HG03439 (cell line): ENCODE measurements at regions not wholly inside any gene's neighbourhood (a gene's known extent, or its start where the extent isn't known, plus 50 kb on each side); places are given as distances from the start of the nearest gene placed in this dataset.
"Not testable (repeated sequence)": the region's sequence is repeated elsewhere in the genome, so short reads cannot be mapped to it uniquely, and the experiment has no call there.

Experiments
- ATAC-seq: cut with Tn5 transposase; IDR thresholded peaks from one replicate; pipeline ENCODE4 v1.9.1; 2021; ENCODE audit warnings: mild to moderate bottlenecking, moderate library complexity; ENCODE audit not compliant: unreplicated experiment

DNA sequence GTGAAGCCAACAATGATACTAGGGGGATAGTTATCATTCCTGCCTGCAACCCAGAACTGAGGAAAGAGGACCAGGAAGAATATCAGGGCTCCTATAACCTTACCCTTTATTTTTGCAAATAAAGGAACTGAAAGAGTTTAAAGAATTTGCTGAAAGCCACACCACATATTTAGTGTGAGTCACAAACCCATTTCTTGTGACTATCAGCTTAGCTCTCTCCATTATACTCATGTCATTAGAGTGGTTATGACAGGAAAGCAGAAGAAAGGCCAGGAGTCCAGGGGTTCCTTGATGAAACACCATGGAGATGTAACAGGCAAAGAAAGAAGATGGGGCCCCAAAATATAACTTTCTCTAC is 141.1 kb upstream of the SAMSN1 start:
- ATAC-seq = peak; percentile 48

DNA sequence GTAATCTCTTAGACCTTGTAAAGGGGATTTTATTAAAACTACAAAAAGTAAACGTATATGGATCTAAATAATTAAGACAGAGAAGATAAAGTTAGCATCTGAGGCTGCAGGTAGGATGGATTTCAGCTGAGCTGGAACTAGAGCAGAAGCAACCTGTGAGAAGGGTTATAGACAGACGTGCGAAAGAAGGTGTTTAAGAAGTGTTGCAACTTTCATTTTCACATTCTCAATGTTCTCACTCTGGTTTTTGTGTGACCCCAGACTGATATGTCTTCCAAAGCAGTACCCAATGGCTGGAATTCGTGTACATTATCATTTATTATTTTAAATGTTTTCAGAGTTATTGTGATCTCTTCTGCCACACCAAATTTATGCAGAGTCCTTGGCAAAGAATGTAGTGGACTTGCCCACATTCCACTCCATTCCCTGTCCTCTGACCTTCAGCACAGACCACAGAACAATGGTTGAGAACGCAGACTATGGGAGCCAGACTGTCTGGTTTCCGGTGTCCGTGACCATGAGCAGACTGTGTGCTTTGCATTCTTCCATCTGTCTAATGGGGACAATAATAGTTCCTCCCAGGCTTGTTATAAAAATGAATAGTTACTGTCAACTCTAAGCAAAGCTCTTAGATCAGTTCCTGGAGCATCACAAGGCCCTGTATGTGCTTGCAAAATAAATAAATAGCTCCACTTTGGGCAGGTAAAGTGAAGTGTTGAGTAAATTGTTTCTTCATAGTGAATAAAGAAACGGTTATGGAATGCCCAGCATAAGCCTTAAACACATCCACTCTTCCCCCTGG is 140.6 kb upstream of the SAMSN1 start:
- ATAC-seq = peak; percentile 62

DNA sequence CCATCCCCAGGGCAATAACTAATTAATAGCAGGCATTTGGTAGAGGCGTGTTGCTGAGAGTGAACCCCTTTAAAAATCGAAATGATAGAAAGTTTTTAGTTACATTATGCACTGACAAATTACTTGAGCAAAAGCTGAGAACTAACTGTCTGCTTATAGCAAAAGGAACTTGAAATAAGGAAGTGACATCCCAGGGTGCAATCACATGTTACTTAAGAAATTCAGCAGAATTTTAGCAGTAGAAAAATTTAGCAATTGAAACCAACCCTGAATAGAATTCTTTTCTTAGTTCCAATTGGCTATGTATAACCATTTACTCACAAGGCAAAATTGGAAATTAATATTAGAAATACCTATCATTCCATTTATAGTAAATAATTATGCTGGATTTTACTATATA is 139.5 kb upstream of the SAMSN1 start:
- no peak for ATAC-seq

DNA sequence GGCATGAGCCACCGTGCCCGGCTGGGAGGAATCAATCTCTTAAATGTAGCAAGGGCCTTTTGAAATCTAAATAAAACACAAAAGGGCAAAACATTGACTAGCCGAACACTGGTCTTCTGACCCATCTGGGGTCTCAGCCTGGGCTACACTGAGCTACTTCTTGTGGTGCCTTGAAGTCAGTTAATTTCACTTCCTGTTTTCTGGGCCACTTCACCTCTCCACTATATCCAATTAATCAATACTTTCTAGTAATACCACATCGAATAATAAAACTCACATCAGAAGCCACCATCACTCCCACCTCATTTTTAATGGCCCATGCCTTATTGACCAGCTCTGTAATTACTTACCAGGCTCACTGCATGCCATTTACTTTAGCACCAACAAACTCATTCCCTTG is 138.0 kb upstream of the SAMSN1 start:
- no peak for ATAC-seq

DNA sequence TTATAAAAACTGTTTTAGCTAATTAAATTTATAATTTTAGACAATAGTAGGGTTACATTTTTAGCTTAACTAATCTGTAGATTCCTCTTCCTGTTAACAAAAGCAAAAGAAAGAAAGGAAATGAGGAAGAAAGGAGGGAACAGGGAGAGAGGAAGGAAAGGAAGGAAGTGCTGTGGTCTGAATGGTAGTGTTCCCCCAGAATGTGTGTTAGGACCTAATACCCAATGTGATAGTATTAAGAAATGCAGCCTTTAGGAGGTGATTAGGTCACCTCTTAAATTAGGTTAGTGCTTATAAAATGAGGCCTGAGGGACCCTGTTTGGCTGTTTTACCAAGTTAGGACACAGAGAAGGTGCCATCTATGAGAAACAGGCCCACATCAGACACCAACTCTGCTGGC is 136.9 kb upstream of the SAMSN1 start:
- ATAC-seq = no peak

DNA sequence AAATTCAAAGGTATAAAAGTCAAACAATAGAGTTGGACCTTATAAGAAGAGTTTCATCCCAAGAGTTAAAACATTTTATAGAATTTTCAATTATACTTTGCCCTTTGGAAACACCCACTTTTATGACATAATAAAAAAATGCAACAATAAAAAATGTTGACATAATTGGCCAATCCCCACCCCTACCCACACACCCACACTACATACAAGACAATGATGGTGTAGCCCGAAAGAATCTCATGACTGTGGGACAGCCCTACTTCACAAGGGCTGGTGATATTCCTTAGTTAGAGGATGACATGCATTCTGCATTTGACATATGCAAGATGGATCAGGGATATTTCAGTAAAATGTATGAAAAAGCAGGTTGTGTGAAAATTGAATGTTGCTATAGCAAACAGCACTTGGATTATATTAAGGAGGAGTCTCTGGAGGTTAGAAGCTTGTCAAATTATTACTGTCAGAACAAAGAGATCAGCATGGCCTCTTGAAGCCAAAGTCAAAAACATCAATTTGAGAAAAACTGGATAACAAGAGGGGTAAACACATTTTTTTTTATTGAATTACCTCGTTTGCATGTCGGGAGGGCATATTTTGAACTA is 133.0 kb upstream of the SAMSN1 start:
- ATAC-seq = no peak

DNA sequence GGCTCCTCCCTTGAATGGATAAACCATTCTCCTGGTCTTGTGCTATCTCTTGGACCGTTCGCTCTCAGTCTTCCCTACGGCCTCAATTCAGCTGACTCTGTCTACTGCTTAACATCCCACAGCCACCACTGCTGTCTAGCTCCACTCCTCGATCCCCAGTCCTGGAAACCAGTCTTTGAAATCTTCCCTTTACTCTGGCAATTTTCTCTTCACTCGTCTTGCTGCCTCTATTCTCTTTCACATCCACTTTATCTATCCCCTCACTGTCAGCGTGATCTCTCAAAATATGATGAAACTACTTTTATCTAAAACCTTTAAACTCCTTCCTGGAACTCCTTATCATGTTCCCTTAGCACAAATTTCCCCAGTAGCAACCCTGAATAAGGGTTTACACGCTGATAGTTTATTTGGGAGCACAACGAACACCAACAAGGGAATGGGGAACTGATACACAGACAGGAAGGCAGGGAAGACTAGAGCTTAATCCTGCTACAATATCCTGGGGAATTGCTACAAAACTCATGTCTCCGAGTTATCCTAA is 131.6 kb upstream of the SAMSN1 start:
- no peak for ATAC-seq

DNA sequence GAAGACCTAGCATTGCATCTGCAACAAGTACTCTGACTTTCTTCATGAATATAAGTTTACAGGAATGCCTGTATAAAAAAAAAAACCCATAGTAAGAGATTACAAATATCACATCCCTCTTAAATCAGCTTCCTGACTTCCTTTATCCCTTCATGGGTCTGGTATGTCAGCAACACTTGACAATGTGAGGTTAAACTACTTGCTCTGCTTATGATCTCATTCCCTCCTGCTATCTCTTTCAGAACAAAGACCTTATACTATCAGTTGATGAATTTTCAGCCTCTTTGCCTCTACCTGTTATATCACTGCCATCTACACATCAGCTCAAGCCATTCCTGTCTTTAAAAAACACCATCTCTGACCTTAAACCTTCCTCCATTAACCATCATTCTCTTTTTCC is 130.9 kb upstream of the SAMSN1 start:
- no peak for ATAC-seq

DNA sequence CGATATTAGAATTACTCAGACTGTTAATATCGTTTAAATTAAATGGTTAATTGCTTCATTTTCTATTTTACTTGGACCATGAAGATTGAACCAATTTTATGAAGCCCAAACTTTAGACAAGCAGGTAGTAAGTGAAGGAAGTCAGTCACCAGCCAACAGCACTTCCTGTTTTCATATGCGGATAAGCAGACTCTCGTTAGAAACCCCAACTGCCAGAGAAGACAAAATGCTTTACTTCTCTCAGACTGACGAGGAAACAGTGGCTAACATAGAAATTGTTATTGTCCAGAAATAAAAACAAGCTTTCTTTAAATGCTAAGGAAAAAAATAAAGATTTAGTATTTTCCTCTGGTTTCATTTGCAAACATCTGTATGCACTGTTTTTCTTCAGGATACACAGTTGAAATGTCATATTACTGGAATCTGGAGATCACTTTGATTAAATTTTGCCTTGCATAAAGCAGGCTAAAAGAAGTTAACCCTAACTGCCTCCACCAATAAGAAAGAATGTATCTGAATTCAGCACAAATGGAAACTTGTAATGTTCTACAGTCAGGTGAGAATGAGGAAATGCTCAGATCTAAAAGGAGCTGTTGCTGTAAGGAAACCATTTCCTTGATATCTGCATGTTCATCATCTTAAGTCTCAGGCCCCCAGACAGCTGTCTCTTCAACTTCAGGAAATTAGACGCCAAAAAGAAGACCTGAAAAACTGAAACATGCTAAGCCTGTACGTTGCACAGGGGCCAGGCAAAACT is 129.8 kb upstream of the SAMSN1 start:
- ATAC-seq = peak; percentile 61

DNA sequence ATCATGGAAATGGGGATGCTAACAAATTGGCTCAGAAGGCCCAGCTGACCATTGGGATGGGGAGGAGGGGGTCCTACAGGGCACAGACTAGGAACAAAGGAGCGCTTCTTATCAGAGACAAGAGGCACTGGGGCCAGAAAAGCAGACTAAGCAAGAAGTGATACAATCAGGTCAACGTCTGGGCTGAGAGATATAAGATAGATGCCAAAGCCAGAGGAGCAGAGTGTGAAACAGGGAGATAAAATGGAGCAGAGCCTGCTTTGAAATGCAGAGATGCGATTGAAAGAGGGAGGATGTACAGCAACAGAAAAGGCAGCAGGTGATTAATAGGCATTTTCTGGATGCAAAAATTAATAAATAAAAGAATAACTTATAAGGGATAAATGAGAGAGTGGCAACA is 127.5 kb upstream of the SAMSN1 start:
- ATAC-seq = no peak

DNA sequence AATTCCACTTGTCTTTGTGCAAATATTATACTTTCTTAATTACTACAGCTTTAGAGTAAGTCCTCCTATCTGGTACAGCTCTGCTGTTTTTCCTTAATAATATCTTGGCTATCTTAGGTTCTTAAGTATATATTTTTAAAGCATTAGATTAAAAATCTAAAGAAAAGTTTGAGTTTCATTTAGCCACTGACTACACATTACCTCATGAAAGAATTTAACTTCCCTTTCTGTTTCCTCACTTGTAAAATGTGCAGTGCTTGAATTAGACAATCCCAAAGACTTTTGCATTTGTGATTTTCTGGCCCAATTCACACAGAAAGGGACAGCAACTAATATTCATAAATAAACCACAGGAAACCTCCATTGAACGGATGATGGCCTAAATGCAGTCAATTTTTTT is 126.4 kb upstream of the SAMSN1 start:
- no peak for ATAC-seq

DNA sequence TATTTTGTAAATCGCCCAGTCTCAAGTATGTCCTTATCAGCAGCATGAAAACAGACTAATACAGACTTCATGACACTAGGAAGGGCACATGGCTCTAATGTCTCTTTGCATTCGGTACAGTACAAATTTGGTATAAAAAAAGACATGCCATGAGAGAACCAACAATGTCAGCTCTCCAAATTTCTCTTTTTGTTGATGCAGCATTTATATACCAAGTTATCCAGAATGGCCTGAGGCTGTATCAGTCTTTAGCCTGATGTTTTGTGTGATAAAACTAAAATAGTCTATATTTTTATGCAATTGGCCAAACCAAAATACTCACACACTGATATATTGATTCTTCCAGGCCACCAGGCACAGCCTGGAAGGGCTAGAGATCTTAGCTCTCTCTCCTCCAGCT is 124.3 kb upstream of the SAMSN1 start:
- no peak for ATAC-seq

DNA sequence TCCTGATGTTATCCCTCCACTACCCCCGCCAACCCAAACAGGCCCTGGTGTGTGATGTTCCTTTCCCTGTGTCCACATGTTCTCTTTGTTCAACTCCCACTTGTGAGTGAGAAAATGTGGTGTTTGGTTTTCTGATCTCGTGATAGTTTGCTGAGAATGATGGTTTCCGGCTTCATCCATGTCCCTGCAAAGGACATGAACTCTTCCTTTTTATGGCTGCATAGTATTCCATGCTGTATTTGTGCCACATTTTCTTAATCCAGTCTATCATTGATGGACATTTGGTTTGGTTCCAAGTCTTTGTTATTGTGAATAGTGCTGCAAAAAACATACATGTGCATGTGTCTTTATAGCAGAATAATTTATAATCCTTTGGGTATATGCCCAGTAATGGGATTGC is 123.0 kb upstream of the SAMSN1 start:
- ATAC-seq = not testable (repeated sequence)

DNA sequence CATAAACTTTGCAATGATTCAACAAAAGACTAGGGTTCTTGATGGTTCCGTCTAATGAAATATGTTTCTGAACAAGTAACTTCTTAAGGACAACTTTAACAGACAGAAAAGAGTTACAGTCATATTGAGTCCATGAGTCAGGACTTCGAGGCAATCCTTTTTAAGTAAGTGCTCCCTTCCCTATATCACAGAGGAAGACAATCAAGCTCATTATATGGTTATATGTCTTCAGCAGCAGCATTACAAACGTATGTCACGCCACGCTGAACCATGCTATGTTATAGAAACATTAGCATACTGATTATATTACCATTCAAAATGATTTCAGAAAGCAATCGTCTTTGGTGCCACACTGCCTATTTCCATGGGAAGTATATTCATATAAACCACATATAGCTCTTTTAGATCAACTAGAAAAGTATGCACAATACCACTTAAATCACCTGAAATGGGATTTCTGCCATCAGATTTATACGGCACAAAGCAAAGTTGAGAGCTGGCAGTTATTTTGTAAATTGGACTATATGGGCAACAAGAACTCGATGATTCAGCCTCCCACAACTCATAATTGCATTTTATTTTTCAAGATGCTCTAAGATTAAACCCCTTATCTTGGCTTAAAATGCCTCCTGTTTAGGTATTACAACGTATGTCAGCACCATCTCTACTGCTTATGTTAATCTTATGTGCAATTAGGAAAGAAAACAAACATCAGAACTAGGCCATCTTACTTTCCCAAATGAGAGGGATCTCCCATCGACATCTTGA is 111.3 kb upstream of the SAMSN1 start:
- no peak for ATAC-seq

DNA sequence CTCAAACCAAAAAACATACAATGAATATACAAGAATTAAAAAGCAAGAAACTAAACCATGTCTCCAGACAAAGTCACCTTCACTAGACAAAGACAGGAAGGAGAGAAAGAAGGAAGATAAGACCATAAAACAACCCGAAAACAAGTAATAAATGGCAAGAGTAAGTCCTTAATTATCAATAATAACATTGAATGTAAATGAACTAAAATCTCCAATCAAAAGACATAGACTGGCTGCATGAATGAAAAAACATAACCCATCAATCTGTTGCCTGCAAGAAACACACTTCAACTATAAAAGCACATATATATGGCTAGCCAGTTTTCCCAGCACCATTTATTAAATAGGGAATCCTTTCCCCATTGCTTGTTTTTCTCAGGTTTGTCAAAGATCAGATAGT is 100.8 kb upstream of the SAMSN1 start:
- no peak for ATAC-seq

DNA sequence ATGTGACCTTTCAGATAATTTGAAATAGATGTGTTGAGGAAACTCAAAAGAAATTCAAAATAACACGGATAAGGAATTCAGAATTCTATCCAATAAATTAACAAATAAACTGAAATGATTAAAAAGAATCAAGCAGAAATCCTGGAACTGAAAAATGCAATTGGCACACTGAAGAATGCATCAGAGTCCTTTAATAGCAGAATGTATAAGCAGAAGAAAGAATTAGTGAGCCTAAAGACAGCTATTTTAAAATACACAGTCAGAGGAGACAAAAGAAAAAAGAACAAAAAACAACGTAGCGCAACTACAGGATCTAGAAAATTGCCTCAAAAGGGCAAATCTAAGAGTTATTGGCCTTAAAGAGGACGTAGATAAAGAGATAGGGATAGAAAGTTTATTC is 99.6 kb upstream of the SAMSN1 start:
- ATAC-seq = no peak

DNA sequence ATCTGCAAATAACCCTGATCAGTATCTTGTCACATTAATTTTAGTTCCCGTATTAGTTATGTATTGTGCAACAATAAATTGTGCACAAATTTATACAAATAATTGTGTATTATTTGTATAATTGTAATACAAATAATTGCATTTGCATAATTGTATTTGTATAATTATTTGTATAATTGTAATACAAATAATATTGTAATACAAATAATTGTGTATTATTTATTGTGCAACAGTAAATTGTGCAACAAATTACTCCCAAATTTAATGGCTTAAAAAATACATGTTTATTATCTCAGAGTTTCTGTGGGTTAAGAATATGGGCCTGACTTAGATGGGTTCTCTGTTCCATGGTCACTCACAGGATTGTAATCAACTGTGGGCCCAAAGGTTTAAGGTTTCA is 86.2 kb upstream of the SAMSN1 start:
- no peak for ATAC-seq

DNA sequence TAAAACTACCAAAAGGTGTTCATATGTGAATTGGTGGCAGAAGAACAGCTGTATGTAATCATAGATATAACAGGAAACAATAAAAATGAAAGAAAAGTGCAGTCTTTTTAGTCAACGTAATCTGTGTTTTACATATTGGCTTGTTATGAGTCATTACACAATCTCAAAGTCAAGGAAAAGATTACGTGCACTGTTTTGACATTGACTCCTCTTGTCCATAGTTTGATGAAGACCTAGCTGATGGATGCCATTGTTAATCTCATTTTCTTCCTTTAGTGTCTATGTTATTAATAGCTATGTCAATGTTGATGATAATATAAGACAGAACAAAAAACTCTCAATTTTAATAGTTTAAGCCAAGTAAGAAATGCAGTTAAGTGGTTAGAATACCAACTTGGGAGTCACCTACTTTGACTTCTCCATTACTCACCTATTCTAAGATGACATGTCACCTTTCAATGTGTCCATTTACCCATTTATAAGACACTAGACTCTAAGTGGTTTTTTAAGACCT is 84.5 kb upstream of the SAMSN1 start:
- peak; percentile 75 for ATAC-seq

DNA sequence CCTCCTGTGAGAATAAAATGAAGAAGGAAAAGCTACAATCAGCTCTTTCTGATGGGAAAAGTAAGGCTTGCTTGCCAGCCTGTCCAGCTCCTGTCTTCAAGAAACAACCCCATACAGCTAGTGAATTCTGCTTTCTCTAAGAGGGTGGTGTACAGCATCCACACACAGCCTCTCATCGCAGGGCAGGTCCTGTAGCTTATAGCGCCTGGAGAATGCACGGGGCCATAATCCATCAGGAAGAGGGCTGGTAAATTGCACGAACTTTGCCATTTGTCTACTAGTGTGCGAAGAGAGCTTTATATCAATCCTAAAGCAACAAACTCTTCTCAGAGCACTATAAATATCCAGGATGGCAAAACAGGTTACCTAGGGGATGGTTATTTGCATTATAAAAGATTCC is 83.3 kb upstream of the SAMSN1 start:
- no peak for ATAC-seq

DNA sequence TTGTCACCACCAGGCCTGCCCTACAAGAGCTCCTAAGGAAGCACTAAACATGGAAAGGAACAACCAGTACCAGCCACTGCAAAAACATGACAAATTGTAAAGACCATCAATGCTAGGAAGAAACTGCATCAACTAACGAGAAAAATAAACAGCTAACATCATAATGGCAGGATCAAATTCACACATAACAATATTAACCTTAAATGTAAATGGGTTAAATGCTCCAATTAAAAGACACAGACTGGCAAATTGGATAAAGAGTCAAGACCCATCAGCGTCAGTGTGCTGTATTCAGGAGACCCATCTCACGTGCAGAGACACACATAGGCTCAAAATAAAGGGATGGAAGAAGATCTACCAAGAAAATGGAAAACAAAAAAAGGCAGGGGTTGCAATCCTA is 77.0 kb upstream of the SAMSN1 start:
- ATAC-seq = not testable (repeated sequence)

DNA sequence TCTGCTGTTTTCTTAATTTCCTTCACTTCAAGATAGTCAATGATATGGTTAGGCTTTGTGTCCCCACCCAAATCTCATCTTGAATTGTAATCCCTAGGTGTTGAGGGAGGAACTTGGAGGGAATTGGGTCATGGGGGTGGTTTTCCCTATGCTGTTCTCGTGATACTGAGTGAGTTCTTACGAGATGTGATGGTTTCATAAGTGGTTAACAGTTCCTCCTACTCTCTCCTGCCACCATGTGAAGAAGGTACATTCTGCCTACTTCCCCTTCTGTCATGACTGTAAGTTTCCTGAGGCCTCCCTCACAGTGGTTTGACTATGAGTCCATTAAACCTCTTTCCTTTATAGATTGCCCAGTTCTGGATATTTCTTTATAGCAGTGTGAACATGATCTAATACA is 74.0 kb upstream of the SAMSN1 start:
- ATAC-seq = peak; percentile 63
